HG02678 (cell line): ENCODE measurements at regions not wholly inside any gene's neighbourhood (a gene's known extent, or its start where the extent isn't known, plus 50 kb on each side); places are given as distances from the start of the nearest gene placed in this dataset.
A peak's percentile ranks its signal among the peaks of the same experiment; 100 is the strongest.
"Not testable (repeated sequence)": the region's sequence is repeated elsewhere in the genome, so short reads cannot be mapped to it uniquely, and the experiment has no call there.

Experiments
- ATAC-seq: cut with Tn5 transposase; IDR thresholded peaks from one replicate; pipeline ENCODE4 v1.9.1; 2021; ENCODE audit warnings: mild to moderate bottlenecking, moderate library complexity; ENCODE audit not compliant: unreplicated experiment

DNA sequence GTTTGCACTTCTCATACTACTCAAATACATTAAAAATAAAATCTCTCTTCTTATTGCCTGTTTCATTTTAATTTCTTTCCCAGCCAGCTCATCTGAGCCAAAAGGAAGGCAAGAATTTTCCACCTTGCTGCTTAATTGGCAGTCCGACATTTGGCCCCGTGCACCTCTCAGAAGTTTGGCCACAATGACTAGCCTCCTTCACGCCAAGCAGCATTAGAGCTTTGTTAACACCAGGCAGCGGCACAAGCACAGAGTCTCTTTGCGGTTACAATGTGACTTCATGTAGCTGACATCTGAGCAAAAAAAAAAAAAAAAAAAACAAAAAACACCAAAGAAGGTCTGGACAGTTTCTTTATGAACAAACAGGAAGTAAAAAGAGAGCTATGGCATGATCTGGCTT, 248.9 kb downstream of the OSR1 start:
- ATAC-seq, result no peak

DNA sequence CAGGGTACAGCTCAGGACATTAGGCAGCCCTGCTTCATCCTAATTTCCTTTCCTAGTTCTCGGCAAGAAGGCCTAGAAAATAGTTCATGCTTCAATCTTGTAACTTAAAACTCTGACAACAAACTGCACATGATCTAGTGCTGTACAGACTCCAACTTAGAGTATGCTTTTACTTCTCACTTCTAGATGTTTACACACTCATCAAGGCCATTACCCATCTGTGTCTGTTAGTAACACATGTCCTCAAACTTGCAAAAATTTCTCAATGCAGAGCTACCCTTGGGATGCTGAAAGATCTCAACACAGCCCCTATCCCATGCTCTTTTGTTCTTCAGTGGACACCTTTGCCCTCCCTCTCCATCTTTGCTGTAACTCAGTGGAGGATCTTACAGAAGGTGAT, 252.0 kb downstream of the OSR1 start:
- ATAC-seq, result no peak

DNA sequence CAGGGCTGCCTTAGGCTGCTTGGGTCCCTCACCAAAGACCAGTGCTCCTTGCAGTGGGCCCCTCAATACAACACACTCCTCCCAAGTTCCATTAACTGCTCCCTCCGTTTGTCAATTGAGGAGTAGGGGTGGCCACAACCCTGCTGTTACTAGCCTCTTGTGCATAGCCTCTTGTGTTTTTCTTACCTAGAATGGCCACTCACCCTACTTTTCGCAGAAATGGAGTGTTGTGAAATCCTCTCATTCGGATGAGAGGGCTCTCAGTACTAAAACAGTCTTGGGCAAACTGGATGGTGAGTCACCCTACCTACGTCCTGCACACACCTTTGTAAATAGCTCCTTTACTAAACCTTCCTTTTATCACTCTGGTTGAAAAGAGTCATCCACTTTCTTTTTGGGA, 253.9 kb downstream of the OSR1 start:
- no peak for ATAC-seq

DNA sequence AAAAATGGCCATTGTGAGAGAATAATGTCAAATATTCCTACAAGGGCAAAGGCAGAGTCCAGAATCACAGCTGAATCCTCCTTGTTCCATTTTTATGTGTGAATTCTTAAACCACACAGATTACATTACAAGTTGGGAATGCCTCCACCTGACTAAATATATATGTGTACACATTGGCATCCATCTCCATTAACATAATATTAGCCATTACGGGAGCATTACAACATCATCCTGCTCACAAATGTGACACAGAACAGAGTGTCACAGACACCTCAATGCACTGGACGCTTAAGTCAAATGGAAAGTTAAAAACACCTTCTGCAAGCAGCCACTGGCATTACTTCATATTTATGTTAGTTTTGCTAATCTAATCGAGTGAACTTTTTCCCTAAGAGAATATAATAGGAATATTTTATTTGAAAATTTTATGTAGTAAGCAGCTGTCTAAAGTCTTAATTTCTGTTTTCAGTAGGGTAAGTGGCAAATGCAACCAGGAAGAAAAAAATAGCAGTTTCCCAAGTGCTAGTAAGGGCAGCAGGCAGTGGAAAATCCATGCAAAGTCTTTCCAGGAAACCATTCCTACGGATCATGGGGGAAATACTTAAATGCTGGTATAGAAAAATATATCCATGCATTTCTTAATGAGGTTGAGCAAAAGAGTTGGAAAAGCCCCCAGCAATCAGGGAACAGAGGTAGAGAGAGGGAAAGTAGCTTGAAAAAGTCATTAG, 255.6 kb downstream of the OSR1 start:
- ATAC-seq, result no peak

DNA sequence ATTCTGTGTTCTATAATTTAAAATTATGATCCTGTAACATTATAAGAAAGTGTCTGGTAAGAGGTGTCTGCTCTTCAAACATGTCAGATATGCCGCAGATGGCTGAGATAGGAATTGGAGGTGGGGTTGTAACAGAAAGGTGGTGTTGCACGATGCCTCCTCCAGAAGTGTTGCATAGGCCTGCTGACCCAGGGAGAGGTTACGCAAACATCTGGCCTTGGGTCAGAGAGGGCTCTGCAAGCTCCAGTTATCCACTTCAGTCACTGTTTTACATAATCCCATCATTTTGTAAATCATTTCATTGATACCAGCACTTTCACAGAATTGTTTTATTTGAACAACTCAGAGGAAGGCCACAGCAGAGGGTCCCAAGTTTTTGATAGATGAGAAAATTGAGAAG, 256.5 kb downstream of the OSR1 start:
- no peak for ATAC-seq

DNA sequence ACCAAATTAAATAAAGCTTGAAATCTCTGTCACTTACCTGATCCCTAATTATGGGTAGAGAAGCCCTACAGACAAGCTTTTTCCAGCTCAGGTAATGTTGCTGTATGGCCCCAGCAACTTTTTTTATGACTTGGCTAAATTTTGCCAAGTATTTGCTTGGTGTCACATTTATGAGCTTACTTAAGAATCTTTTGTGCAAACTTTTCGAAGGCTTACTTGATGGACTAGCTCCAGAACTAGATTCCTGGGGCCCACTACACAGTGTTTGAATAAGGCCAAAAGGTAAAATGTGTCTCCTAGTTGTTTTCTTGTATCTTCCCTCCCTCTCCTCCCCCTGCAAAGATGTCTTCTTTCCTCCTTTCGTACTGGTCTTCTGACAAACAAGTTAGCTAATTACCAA, 257.9 kb downstream of the OSR1 start:
- no peak for ATAC-seq

DNA sequence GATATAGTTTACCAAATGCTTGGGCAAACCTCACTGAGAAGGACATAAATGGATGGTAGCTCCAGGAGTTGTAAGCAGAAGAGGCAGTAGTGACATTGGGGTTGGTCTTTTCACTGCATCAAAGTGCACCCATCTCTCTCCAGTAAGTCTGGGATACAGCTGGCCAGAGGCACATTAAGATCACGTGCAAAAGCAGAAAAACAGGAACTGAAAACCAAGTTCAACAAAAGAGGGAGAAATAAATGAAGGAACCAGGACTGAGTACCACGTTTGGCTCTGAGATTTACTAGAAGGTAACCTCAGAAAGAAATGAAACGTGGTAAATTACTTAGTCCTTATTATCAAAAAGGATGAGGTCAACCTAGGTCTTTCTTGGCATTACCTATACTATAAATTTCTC, 259.2 kb downstream of the OSR1 start:
- no peak for ATAC-seq

DNA sequence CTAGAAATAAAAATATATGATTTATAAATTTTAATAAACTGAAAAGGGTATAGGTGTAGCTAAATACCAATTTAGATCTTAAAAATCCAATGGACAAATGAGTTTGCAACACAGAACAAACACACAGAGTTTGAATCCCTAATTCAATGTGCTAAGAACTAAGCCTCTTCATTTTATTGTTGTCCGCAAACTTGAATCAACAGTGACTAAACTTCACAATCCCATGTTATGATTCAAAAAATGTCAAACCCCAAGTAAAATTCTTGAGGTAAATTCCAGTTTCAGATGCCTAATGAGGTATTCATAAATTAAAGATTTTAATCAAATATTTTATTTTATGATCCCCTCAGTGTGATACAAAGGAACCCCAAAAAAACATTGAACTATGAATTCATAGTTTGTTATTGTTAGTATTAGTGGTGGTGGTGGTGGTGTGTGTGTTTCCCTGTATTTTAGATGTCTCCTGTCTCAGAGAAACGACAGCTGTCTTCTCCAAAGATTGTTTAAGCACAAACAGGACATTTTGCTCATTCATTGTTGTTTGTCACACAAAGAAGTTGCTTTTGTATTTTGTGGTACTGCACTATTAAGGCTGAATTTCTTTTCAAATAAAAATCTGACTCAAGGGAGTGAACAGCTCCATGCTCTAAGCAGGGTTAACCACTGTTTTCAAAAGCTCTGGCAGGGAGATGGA, 259.8 kb downstream of the OSR1 start:
- ATAC-seq, result no peak

DNA sequence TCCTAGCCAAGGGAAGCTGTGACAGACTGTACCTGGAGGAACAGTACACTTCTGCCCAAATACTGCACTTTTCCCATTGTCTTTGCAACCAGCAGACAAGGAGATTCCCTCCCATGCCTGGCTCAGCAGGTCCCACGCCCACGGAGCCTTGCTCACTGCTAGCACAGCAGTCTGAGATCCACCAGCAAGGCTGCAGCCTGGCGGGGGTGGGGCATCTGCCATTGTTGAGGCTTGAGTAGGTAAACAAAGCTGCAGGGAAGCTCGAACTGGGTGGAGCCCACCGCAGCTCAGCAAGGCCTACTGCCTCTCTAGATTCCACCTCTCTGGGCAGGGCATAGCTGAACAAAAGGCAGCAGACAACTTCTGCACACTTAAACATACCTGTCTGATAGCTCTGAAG, 268.9 kb downstream of the OSR1 start:
- ATAC-seq, result not testable (repeated sequence)

DNA sequence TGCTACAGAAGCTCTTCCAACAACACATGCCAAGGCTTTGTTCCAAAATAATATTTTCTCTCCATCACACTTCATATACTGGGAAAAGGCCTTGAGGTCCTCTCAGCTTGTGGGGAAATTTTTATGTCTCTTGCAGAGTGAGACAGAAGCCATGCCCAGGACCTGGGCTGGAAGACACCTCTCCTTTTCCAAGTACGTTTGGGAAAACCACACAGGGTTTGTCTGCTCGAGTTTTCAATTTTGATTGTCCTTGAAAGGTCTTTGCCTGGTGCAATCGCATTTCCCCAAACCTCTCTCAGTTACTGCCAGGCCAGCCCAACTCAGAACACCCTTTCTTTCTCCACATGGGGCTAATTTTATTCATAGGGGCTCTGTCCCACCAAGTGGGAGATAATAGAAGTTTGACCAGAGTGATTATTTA, 272.2 kb downstream of the OSR1 start:
- ATAC-seq, result no peak

DNA sequence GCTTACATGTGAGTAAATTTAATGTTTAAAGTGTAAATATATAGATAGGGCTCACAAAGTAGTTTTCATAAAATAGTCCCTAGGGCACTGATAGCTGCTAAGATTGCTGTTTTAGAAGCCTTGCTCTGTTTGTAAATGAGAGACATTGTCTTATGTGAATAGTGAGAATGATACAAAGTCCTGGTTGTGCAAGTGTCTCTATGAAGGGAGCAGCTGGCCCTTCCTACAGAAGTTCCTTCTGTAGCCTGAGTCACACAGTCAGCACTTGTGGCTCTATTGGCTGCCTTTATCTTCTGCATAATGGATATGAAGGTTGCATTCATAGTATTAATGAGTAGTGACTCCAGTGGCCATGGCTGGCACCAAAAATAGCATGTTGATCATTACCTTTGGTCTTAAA, 279.7 kb downstream of the OSR1 start:
- no peak for ATAC-seq

DNA sequence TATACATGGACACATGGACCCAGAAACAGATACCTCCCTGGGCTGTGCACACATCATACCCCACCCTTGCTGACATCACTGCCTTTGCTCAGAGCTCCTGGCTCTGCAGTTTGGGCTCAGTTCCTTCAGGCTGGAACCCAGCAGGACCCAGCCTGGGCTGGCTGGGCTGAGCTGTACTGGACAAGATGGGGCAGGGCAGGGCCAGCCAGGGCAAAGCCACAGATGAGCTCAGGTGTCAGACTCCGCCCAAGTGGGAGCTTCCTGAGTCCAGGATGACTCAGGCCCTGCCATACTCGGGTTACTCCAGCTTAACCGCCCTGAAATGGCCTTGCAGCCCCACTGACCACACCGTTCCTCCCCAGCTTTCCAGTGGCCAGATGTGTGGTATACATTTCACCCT, 284.9 kb downstream of the OSR1 start:
- ATAC-seq, result no peak

DNA sequence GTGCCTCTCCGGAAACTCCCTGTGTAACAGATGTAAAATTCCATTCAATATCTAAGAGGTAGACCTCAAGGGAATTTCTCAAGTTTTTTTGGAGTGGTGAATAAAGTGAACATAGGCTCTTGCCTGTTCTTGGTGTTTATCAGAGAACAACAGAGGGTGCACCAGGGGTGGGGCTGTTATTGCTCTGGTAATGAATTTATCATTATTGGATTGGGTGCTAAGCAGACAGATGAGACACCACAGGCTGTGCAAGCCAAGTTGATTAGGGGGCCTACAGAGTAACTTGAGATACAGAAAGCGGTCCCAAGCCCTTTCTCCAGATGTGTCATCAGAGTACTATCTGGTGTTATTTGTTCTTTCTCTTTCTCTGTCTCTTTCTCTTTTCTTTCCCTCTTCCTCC, 286.3 kb downstream of the OSR1 start:
- no peak for ATAC-seq

DNA sequence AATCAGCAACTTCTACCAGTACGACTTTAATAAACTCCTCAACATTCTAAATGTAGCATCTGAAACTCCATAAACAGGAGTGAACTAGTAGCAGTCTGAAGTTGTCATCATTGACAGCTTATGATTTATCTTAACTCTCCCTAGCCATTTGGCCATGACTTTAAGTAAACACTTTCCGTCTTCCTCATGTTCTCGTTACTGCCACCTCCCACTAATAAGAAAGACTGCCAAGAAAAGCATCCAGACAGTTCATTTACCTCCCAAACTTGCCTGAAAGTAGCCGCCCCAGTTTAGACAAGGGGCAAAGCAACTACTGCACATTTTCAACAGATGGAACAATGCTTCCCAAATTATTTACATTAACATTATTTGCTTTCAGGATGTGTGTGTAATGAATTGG, 287.5 kb downstream of the OSR1 start:
- no peak for ATAC-seq

DNA sequence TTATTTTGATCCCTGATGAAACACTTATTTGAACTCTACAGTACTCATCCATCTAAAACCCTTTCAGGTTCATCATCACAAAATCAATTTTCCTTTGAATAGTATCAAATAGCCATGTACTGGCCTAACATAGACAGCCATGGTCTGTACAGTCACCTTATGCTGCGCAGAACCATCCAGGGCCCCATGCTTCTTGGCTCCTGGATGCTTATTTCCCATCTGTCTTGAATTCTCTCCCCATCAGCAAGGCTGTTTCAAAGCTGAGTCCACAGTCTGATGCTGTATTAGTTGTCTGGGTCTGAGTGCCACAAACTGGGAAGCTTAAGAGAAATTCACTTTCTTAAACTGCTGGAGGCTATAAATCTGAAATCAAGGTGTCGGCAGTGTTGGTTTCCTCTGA, 290.2 kb downstream of the OSR1 start:
- no peak for ATAC-seq

DNA sequence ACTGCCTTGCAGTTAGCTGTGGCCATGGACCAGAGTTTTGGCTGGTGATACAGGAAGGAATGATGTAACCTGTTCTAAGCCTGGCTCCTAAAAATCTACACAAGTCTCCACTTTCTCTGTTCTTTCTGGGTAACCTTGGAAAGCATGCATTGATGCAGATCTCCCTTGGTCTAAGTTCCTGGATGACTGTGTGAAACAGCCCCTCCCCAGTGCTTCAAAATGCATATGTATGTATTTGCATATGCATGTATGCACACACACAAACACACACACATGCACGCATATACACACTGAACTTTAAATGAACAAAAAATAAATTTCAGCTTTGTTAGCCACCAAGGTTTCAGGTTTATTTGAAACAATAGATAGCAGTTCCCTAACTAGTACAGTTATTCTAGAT, 296.1 kb downstream of the OSR1 start:
- ATAC-seq, result no peak

DNA sequence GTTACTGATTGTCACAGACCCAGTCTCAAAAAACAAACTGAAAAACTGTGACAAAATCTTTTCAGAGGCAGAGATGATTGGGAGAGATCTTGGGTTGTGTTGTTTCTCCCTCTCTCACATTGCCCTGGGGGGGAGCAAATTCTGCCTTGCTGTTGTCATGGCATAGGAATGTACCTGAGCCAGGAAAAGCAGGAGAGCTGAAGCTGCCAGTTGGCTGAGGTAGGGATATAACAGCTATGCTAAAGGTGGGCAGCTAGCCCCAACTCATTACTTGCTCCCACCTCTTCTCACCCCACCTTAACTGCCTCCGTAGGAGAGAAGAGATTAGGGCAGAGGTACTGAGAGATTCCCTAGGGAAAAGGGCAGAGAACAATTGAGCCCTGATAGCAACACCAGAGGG, 299.3 kb downstream of the OSR1 start:
- no peak for ATAC-seq

DNA sequence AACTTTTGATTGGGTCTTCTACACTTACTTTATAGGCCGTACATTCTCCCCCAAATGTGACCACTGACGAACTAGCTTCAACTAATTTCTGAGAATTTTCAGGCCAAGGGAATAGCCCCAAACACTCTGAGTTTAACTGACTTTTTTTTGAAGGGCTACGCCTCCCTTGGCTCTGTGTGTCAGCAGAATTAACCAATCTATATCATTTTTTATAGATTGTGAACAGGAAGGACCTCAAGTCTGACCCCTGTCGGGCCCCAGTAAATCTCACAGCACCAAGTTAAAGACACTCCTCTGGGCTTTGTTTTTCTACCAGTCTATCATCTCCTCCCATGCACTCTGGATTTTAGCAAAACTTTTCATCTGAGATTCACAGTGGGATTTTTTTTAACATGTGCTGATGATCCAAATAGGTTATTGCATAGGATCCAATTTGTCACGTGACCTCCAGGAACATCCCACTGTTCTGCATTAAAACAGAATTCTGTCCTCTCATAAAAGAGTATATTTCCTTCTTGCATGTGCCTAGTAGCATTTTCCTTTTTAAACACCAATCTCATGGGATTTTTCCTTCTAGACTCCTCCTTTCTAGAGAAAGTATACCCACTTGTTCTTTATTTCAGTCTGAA, 307.1 kb downstream of the OSR1 start:
- ATAC-seq, result no peak

DNA sequence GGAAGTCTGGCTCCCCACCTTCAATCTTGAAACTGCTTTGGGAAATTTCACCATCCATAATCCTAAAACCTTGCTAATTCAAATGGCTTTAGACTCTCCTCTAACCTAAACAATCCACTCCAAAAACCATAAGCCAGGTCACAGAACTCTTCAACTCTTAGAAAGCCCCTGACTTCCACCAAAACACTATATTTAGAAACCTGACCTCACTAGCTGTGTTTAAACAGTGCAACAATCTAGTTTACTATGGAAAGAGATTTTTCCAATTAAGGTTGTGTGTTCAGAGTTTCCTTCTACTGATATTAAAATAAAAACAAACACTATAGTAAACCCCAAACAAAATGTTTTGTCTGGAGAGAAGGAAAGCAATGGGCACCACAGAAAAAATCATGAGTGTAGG, 308.1 kb downstream of the OSR1 start:
- no peak for ATAC-seq

DNA sequence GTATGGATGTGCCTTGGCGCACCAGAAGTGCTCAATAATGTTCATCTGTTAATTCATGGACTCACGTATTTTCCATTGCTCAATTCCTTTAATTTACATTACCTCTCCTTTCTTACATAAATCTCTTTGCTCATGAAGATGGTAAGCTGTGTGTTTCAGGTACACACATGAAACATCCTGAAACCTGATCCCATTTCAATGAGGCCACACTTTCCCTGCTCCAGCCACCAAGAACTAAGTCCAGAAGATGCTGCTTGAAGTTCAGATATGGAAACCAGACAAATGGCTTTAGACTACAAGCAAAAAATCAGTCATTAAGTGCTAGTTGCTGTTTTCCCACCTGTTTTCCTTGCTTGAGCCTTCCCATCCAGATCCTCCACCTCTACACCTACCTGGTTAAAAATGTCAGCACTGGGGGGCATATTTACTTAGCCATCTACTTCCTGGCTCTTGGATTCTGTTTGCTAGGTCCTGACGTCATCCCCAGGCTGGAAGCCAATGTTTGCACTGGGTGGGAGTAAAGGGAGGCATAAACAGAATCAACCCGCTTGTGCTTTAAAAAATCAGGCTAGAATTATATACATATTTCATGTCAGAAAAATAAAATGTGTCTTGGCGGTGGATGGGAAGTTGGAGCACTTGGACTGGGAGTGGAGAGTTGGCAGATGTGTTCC, 309.7 kb downstream of the OSR1 start:
- ATAC-seq, result no peak

DNA sequence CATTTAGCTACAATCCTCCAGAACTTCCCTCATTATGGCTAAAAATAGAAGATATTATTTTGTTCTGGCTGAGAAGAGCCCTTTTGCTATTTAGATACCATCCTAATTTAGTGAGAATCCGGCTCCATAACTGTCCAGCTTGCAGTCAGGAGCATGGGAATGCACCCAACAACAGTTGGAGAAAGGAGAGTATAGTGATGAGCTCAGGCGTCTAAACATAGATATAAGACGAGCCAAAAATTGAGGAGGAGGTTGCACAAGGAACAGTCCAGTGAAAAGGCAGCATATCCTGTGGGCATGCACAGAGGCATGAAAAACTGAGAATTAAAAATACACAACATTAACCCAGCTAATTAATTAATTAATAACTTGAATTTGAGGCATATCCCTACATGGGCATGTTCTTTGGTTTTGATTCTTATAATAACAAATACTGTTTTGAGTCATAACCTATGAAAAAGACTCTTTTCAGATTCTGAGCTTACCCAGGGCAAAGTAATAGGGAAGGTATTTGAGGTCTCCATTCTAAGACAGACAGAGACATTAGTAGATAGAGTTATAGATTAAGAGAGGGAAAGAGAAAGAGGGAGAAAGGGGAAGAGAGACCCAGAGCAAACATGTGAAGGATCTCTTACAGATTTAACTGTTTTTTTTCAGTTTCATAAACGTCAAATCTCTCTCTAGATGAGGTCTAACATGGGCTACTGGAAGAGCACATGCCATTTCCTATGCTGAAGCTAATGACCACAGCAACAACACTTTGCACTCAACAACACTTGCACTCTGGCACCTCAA, 311.2 kb downstream of the OSR1 start:
- ATAC-seq, result peak; percentile 80
